MM.1S (cell line): ENCODE measurements at regions not wholly inside any gene's neighbourhood (a gene's known extent, or its start where the extent isn't known, plus 50 kb on each side); places are given as distances from the start of the nearest gene placed in this dataset.

Source experiments
- DNase-seq: peaks from one replicate; pipeline ENCODE4 v3.0.0-alpha.2; 2015
- H2AFZ ChIP-seq: fragments of 300-600 bp; sonication (generic); 2 replicates; pipeline ENCODE4 v1.6.0; 2016; ENCODE audit warnings: antibody characterized with exemption, low read length
- H3F3A ChIP-seq: fragments of 300-600 bp; sonication (generic); 2 replicates; pipeline ENCODE4 v1.6.1; 2016; ENCODE audit warnings: mild to moderate bottlenecking, antibody characterized with exemption, low read length, moderate library complexity, mixed read lengths; ENCODE audit not compliant: insufficient read depth
- H3K27ac ChIP-seq: fragments of 300-600 bp; sonication (generic); 2 replicates; pipeline ENCODE4 v1.5.1; 2016; ENCODE audit warnings: mild to moderate bottlenecking, low read length
- H3K27me3 ChIP-seq: fragments of 300-600 bp; sonication (generic); replicated peaks from 2 replicates; pipeline ENCODE4 v1.6.0; 2016; ENCODE audit warnings: low read length; ENCODE audit not compliant: insufficient read depth
- H3K36me3 ChIP-seq: fragments of 300-600 bp; sonication (generic); replicated peaks from 2 replicates; pipeline ENCODE4 v1.6.1; 2016; ENCODE audit warnings: mild to moderate bottlenecking, low read length, mixed read lengths; ENCODE audit not compliant: insufficient read depth
- H3K4me1 ChIP-seq: fragments of 300-600 bp; sonication (generic); 2 replicates; pipeline ENCODE4 v1.6.1; 2016; ENCODE audit warnings: low read length, mixed read lengths
- H3K4me2 ChIP-seq: fragments of 300-600 bp; sonication (generic); 2 replicates; pipeline ENCODE4 v1.6.0; 2016; ENCODE audit warnings: low read depth, low read length
- H3K4me3 ChIP-seq: fragments of 300-600 bp; sonication (generic); 2 replicates; pipeline ENCODE4 v1.5.1; 2016; ENCODE audit warnings: low read length, mixed read lengths
- H3K79me2 ChIP-seq: fragments of 300-600 bp; sonication (generic); 2 replicates; pipeline ENCODE4 v1.6.1; 2016; ENCODE audit warnings: mixed run types, low read length, mixed read lengths
- H3K9ac ChIP-seq: fragments of 300-600 bp; sonication (generic); 2 replicates; pipeline ENCODE4 v1.6.1; 2016; ENCODE audit warnings: low read length, mixed read lengths
- H3K9me2 ChIP-seq: fragments of 300-600 bp; sonication (generic); replicated peaks from 2 replicates; pipeline ENCODE4 v1.6.1; 2016; ENCODE audit warnings: mild to moderate bottlenecking, low read length, mixed read lengths; ENCODE audit not compliant: insufficient read depth
- H3K9me3 ChIP-seq: fragments of 300-600 bp; sonication (generic); replicated peaks from 2 replicates; pipeline ENCODE4 v1.6.1; 2016; ENCODE audit warnings: mild to moderate bottlenecking, low read length, mixed read lengths; ENCODE audit not compliant: insufficient read depth
- H4K20me1 ChIP-seq: fragments of 300-600 bp; sonication (generic); 2 replicates; pipeline ENCODE4 v1.6.1; 2016; ENCODE audit warnings: mild to moderate bottlenecking, low read length, moderate library complexity, mixed read lengths; ENCODE audit not compliant: insufficient read depth
- CTCF ChIP-seq: fragments of 300-600 bp; sonication (generic); IDR thresholded peaks from 2 replicates; pipeline ENCODE4 v1.5.1; 2016; ENCODE audit warnings: antibody characterized with exemption, low read length, mixed read lengths
- EZH2 ChIP-seq: fragments of 300-600 bp; sonication (generic); optimal IDR thresholded peaks from 2 replicates; pipeline ENCODE3; 2017; ENCODE audit warnings: low read depth, mild to moderate bottlenecking, antibody characterized with exemption, low read length, mixed read lengths
- EZH2phosphoT487 ChIP-seq: fragments of 300-600 bp; sonication (generic); IDR thresholded peaks from 2 replicates; pipeline ENCODE4 v1.6.1; 2018; ENCODE audit warnings: antibody characterized with exemption, low read length

GRCh38 chr9:7316967-7317366, 482.6 kb downstream of the DMAC1 start:
- Histone ChIP-seq H3K4me3 (no peak overlapping the region), H3K36me3 (no peaks in the 10 kb centered on the region), H3K4me2 (no peak overlapping the region), H3K27ac (no peak overlapping the region), H3K9me2 (no peaks in the 10 kb centered on the region), H3K27me3 (no peaks in the 10 kb centered on the region), H3K4me1 (no peaks in the 10 kb centered on the region), H4K20me1 (no peaks in the 10 kb centered on the region), H3K79me2 (no peaks in the 10 kb centered on the region), H3K9ac (no peak overlapping the region), H3F3A (no peaks in the 10 kb centered on the region), H2AFZ (no peak overlapping the region), H3K9me3 (no peaks in the 10 kb centered on the region)
- DNase-seq, result no peak
- TF ChIP-seq CTCF (no peak), EZH2phosphoT487 (no peak), EZH2 (no peak)

DNA sequence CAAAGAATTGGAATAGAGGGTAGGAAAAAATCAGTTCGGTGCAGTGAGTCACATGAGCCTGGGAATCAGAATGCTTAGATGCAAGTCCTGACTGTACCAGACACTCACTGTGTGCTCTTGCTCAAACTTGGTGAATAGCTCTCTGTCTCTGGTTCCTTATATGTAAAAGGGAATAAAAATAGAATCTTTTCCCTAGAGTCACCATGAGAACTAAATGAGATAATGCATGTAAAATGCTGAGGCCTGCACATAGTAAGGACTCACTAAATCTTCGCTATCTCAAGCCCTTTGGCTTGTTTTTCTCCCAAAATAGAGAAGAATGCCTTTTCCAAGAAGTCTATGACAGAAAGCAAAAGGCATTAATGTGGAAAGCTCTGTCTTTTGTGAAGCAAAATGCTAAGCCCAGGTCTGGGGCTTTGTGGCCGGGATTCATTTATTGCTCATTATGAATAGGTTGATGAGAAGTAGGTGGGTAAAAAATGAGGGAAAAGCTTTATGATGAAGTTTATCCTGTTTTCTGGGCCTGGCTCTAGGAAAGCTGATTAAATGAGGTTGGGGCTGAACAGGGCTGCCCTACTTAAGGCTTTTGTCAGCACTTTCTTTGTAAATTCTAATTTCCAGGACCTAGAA, 483.3 kb downstream of the DMAC1 start:
- no peaks in the 10 kb centered on the region for H3K9me2 ChIP-seq
- no peaks in the 10 kb centered on the region for H3K9me3 ChIP-seq
- no peaks in the 10 kb centered on the region for H3K4me1 ChIP-seq
- H3K79me2 ChIP-seq, result no peaks in the 10 kb centered on the region
- H3K9ac ChIP-seq, result no peak overlapping the region
- no peak overlapping the region for H2AFZ ChIP-seq
- H3K27me3 ChIP-seq, result no peaks in the 10 kb centered on the region
- no peak overlapping the region for H3K27ac ChIP-seq
- no peak overlapping the region for H3K4me2 ChIP-seq
- DNase-seq, result no peak
- H4K20me1 ChIP-seq, result no peaks in the 10 kb centered on the region
- H3K36me3 ChIP-seq, result no peaks in the 10 kb centered on the region
- H3F3A ChIP-seq, result no peaks in the 10 kb centered on the region
- TF ChIP-seq EZH2 (no peak), CTCF (no peak), EZH2phosphoT487 (no peak)
- no peak overlapping the region for H3K4me3 ChIP-seq

DNA sequence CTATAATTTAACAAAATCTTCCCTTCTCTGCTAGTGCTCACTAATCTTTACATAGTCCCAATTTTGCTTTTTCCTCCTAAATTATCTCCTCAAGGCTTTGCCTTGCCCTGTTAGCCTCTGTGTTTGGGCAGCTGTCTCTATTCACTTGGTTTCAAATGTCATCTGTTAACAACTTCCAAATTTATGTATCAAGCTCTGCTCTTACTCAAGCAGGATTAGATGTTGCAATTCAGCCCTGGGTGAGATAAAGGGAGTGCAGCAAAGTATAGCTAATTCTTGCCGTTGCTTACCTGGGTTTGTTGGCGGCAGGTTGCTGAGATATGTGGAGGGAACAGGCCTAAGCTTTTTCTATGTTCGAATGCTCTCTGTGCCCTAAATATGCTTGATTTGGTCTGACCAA, 483.8 kb downstream of the DMAC1 start:
- no peaks in the 10 kb centered on the region for H3K9me2 ChIP-seq
- no peaks in the 10 kb centered on the region for H3F3A ChIP-seq
- H3K4me2 ChIP-seq, result no peak overlapping the region
- TF ChIP-seq CTCF (no peak), EZH2phosphoT487 (no peak), EZH2 (no peak)
- H3K36me3 ChIP-seq, result no peaks in the 10 kb centered on the region
- no peaks in the 10 kb centered on the region for H4K20me1 ChIP-seq
- H3K9me3 ChIP-seq, result no peaks in the 10 kb centered on the region
- no peaks in the 10 kb centered on the region for H3K27me3 ChIP-seq
- no peak for DNase-seq
- H2AFZ ChIP-seq, result no peak overlapping the region
- no peaks in the 10 kb centered on the region for H3K4me1 ChIP-seq
- no peaks in the 10 kb centered on the region for H3K79me2 ChIP-seq
- no peak overlapping the region for H3K9ac ChIP-seq
- no peak overlapping the region for H3K27ac ChIP-seq
- H3K4me3 ChIP-seq, result no peak overlapping the region
